ENCODE measurements at regions not wholly inside any gene's neighbourhood (a gene's known extent, or its start where the extent isn't known, plus 50 kb on each side); places are given as distances from the start of the nearest gene placed in this dataset.

GRCh38 chr20:62529896-62530642 lies 54.3 kb upstream of the GATA5 start:
- TF ChIP-seq CTCF (IDR thresholded peaks at IDR 0.05; ENCODE audit: low read depth, low read length, poor library complexity, severe bottlenecking) (no peak), EZH2phosphoT487 (IDR thresholded peaks at IDR 0.05; ENCODE audit: borderline replicate concordance, low read length) (no peak)
